ENCODE measurements at regions not wholly inside any gene's neighbourhood (a gene's known extent, or its start where the extent isn't known, plus 50 kb on each side); places are given as distances from the start of the nearest gene placed in this dataset.

DNA sequence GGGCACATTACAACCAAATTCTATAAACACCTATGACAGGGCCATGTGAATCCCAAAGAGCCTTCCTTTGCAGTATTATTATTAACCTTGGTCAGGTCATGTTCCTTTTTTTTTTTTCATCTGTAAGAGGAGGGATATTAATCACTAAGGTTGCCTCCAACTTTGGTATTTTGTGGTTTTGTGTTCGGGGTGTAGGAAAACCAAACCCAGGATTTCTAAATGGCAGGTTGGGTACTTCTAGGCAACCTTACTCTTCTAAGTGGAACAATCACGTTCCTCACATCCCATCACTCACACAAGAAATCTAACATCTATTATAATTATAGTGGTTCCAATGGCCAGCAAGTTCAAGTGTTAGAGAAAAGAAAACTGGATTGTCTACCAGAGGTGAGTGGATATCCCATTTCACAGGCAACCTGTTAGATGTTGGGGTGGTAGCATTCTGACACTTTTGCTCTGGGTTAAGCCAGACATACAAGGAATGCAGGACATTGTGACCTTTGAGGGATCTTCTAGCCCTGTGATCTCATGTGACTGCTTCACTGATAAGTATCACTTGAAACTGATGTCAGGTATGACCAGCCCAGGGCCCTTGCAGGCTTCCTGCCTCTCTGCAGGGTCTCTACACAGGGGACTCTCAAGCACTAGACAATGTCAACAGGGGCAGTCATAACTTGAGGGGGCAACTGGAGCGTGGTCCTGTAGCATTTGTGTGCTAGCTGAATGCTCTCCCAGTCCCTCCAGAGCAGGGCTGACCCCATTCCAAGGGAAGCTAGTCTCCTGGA, 126.2 kb upstream of the VLDLR start:
- TF ChIP-seq EP300 (IDR thresholded peaks at IDR 0.05; ENCODE audit: borderline replicate concordance in 1 of 2, control insufficient read depth in 1 of 2, low read depth in 2 of 2, low read length in 2 of 2) (no peak), JUND (IDR thresholded peaks at IDR 0.05; ENCODE audit: low read depth, low read length) (no peak), RFX5 (IDR thresholded peaks at IDR 0.05; ENCODE audit: low read depth, low read length) (no peak)
- TF ChIP-seq, protein P1, sequence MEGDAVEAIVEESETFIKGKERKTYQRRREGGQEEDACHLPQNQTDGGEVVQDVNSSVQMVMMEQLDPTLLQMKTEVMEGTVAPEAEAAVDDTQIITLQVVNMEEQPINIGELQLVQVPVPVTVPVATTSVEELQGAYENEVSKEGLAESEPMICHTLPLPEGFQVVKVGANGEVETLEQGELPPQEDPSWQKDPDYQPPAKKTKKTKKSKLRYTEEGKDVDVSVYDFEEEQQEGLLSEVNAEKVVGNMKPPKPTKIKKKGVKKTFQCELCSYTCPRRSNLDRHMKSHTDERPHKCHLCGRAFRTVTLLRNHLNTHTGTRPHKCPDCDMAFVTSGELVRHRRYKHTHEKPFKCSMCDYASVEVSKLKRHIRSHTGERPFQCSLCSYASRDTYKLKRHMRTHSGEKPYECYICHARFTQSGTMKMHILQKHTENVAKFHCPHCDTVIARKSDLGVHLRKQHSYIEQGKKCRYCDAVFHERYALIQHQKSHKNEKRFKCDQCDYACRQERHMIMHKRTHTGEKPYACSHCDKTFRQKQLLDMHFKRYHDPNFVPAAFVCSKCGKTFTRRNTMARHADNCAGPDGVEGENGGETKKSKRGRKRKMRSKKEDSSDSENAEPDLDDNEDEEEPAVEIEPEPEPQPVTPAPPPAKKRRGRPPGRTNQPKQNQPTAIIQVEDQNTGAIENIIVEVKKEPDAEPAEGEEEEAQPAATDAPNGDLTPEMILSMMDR (IDR thresholded peaks at IDR 0.05 in 2 of 3, conservative IDR thresholded peaks at IDR 0.05 in 1 of 3; ENCODE audit: control insufficient read depth in 2 of 3, extremely low read depth in 1 of 3, insufficient read depth in 1 of 3, low read depth in 3 of 3, low read length in 3 of 3) = no peak
